ENCODE measurements at regions not wholly inside any gene's neighbourhood (a gene's known extent, or its start where the extent isn't known, plus 50 kb on each side); places are given as distances from the start of the nearest gene placed in this dataset.

GRCh38 chr3:150174179-150174578 is 203.5 kb upstream of the PFN2 start:
- no peak for TF ChIP-seq CTCF (conservative IDR thresholded peaks at IDR 0.05)
- Mint-ChIP-seq H3K9me3 (no peaks in the 10 kb centered on the region), H3K36me3 (ENCODE audit: low read depth) (no peaks in the 10 kb centered on the region), H3K27me3 (ENCODE audit: low read depth) (no peaks in the 10 kb centered on the region), H3K27ac (ENCODE audit: unreplicated experiment) (no peak overlapping the region), H3K4me1 (no peaks in the 10 kb centered on the region), H3K4me3 (no peak overlapping the region)
- no peak for DNase-seq (ENCODE audit: low read depth, low spot score)

- Mint-ChIP-seq H3K36me3 (ENCODE audit: low read depth) (no peaks in the 10 kb centered on the region), H3K4me1 (no peaks in the 10 kb centered on the region), H3K4me3 (no peak overlapping the region), H3K27ac (ENCODE audit: unreplicated experiment) (no peak overlapping the region), H3K27me3 (ENCODE audit: low read depth) (no peaks in the 10 kb centered on the region), H3K9me3 (no peaks in the 10 kb centered on the region)
- no peak for DNase-seq (ENCODE audit: low read depth, low spot score)
- TF ChIP-seq CTCF (conservative IDR thresholded peaks at IDR 0.05) = no peak
Measured at GRCh38 chr3:150172356-150172755, 201.7 kb upstream of the PFN2 start.

- no peak for TF ChIP-seq CTCF (conservative IDR thresholded peaks at IDR 0.05)
- H3K9me3 Mint-ChIP-seq = no peaks in the 10 kb centered on the region
- H3K27ac Mint-ChIP-seq (ENCODE audit: unreplicated experiment) = no peak overlapping the region
- no peaks in the 10 kb centered on the region for H3K27me3 Mint-ChIP-seq (ENCODE audit: low read depth)
- no peak overlapping the region for H3K4me3 Mint-ChIP-seq
- no peaks in the 10 kb centered on the region for H3K36me3 Mint-ChIP-seq (ENCODE audit: low read depth)
- H3K4me1 Mint-ChIP-seq = no peaks in the 10 kb centered on the region
- no peak for DNase-seq (ENCODE audit: low read depth, low spot score)
Measured at GRCh38 chr3:150170852-150171520, 200.3 kb upstream of the PFN2 start.

GRCh38 chr3:150169330-150169940 is 198.7 kb upstream of the PFN2 start:
- no peaks in the 10 kb centered on the region for H3K4me1 Mint-ChIP-seq
- TF ChIP-seq CTCF (conservative IDR thresholded peaks at IDR 0.05) = no peak
- DNase-seq (ENCODE audit: low read depth, low spot score) = no peak

GRCh38 chr3:150168698-150169097 is 198.0 kb upstream of the PFN2 start:
- H3K4me1 Mint-ChIP-seq = no peaks in the 10 kb centered on the region
- no peaks in the 10 kb centered on the region for H3K9me3 Mint-ChIP-seq
- H3K4me3 Mint-ChIP-seq = no peak overlapping the region
- no peak for DNase-seq (ENCODE audit: low read depth, low spot score)
- TF ChIP-seq CTCF (conservative IDR thresholded peaks at IDR 0.05) = no peak
- no peaks in the 10 kb centered on the region for H3K27me3 Mint-ChIP-seq (ENCODE audit: low read depth)
- no peaks in the 10 kb centered on the region for H3K36me3 Mint-ChIP-seq (ENCODE audit: low read depth)
- no peak overlapping the region for H3K27ac Mint-ChIP-seq (ENCODE audit: unreplicated experiment)

More at GRCh38 chr3:150169330-150169940, 198.7 kb upstream of the PFN2 start:
- Mint-ChIP-seq H3K27ac (ENCODE audit: unreplicated experiment) (no peak overlapping the region), H3K9me3 (no peaks in the 10 kb centered on the region), H3K27me3 (ENCODE audit: low read depth) (no peaks in the 10 kb centered on the region), H3K36me3 (ENCODE audit: low read depth) (no peaks in the 10 kb centered on the region), H3K4me3 (no peak overlapping the region)

Measured in neural crest cell (in vitro differentiated cells).